Neural cell (in vitro differentiated cells): ENCODE measurements at regions not wholly inside any gene's neighbourhood (a gene's known extent, or its start where the extent isn't known, plus 50 kb on each side); places are given as distances from the start of the nearest gene placed in this dataset.

Experiments
- H2AFZ ChIP-seq: fragments of 200-600, 300-800 bp; sonication (generic), shearing (Covaris generic); 2 replicates; pipeline ENCODE4 v1.6.0; 2014; ENCODE audit warnings: low read depth, mild to moderate bottlenecking, antibody characterized with exemption, low read length, moderate library complexity
- H3F3A ChIP-seq: fragments of 200-600 bp; shearing (Covaris generic); 2 replicates; pipeline ENCODE4 v1.6.1; 2016; ENCODE audit warnings: mild to moderate bottlenecking, moderate library complexity, mixed read lengths, antibody characterized with exemption, low read length; ENCODE audit not compliant: insufficient read depth, poor library complexity, severe bottlenecking
- H3K27ac ChIP-seq: fragments of 200-600, 300-800 bp; sonication (generic), shearing (Covaris generic); 2 replicates; pipeline ENCODE4 v1.5.1; 2014; ENCODE audit warnings: mild to moderate bottlenecking, low read length, moderate library complexity
- H3K27me3 ChIP-seq: fragments of 300-800, 200-600 bp; sonication (generic), shearing (Covaris generic); 2 replicates; pipeline ENCODE4 v1.6.0; 2014; ENCODE audit warnings: mild to moderate bottlenecking, low read depth, low read length, moderate library complexity; ENCODE audit not compliant: insufficient read depth
- H3K36me3 ChIP-seq: fragments of 300-800, 200-600 bp; sonication (generic), shearing (Covaris generic); 2 replicates; pipeline ENCODE4 v1.5.1; 2014; ENCODE audit warnings: mild to moderate bottlenecking, antibody characterized with exemption, low read length, moderate library complexity; ENCODE audit not compliant: insufficient read depth
- H3K4me2 ChIP-seq: fragments of 300-800, 200-600 bp; sonication (generic), shearing (Covaris generic); 2 replicates; pipeline ENCODE4 v1.6.0; 2014; ENCODE audit warnings: mild to moderate bottlenecking, low read length
- H3K4me3 ChIP-seq: fragments of 300-800, 200-600 bp; sonication (generic), shearing (Covaris generic); 2 replicates; pipeline ENCODE4 v1.5.1; 2014; ENCODE audit warnings: mild to moderate bottlenecking, low read length, moderate library complexity
- H3K79me2 ChIP-seq: fragments of 200-600 bp; shearing (Covaris generic); replicated peaks from 2 replicates; pipeline ENCODE4 v1.6.0; 2014; ENCODE audit warnings: mild to moderate bottlenecking, low read length, moderate library complexity; ENCODE audit not compliant: insufficient read depth
- H3K9ac ChIP-seq: fragments of 300-800, 200-600 bp; sonication (generic), shearing (Covaris generic); 2 replicates; pipeline ENCODE4 v1.6.1; 2016; ENCODE audit warnings: mild to moderate bottlenecking, low read length, mixed read lengths
- H3K9me2 ChIP-seq: fragments of 200-600 bp; shearing (Covaris generic); 2 replicates; pipeline ENCODE4 v1.6.1; 2016; ENCODE audit warnings: mild to moderate bottlenecking, low read length, mixed read lengths; ENCODE audit not compliant: insufficient read depth
- H3K9me3 ChIP-seq: fragments of 200-600, 300-800 bp; sonication (generic), shearing (Covaris generic); 2 replicates; pipeline ENCODE4 v1.6.1; 2016; ENCODE audit warnings: mild to moderate bottlenecking, mixed run types, low read length, moderate library complexity, mixed read lengths
- H4K20me1 ChIP-seq: fragments of 200-600 bp; shearing (Covaris generic); 2 replicates; pipeline ENCODE4 v1.6.1; 2016; ENCODE audit warnings: mild to moderate bottlenecking, mixed run types; ENCODE audit not compliant: insufficient read depth
- EP300 ChIP-seq: fragments of 450-650 bp; conservative IDR thresholded peaks from 2 replicates; pipeline ENCODE4 v1.6.1; 2014; ENCODE audit warnings: antibody characterized with exemption, mild to moderate bottlenecking, moderate library complexity; ENCODE audit not compliant: poor library complexity, severe bottlenecking
- EZH2 ChIP-seq: fragments of 200-600, 300-800 bp; shearing (Covaris generic), sonication (generic); IDR thresholded peaks from 2 replicates; pipeline ENCODE4 v1.6.1; 2014; ENCODE audit warnings: antibody characterized with exemption, low read length, borderline replicate concordance, mild to moderate bottlenecking; ENCODE audit not compliant: insufficient read depth, poor library complexity, severe bottlenecking
- MXI1 ChIP-seq: fragments of 450-650 bp; conservative IDR thresholded peaks from 2 replicates; pipeline ENCODE4 v1.6.1; 2014; ENCODE audit warnings: antibody characterized with exemption, mild to moderate bottlenecking; ENCODE audit not compliant: poor library complexity, severe bottlenecking
- POLR2AphosphoS5 ChIP-seq: IDR thresholded peaks from 2 replicates; pipeline ENCODE4 v1.6.1; 2012
- RAD21 ChIP-seq: fragments of 450-650 bp; conservative IDR thresholded peaks from 2 replicates; pipeline ENCODE4 v1.6.1; 2014; ENCODE audit warnings: antibody characterized with exemption, mild to moderate bottlenecking, moderate library complexity
- REST ChIP-seq: IDR thresholded peaks from 2 replicates; pipeline ENCODE4 v1.6.1; 2012; ENCODE audit warnings: borderline replicate concordance
- SMC3 ChIP-seq: fragments of 450-650 bp; conservative IDR thresholded peaks from 2 replicates; pipeline ENCODE4 v1.6.1; 2014; ENCODE audit warnings: antibody characterized with exemption, mild to moderate bottlenecking, moderate library complexity; ENCODE audit not compliant: poor library complexity
- TAF1 ChIP-seq: IDR thresholded peaks from 2 replicates; pipeline ENCODE4 v1.6.1; 2012; ENCODE audit warnings: low read depth
- TF ChIP-seq, protein P1 (sequence below): fragments of 450-650 bp; IDR thresholded peaks from 2 replicates; pipeline ENCODE4 v1.5.1; 2014; ENCODE audit warnings: antibody characterized with exemption, mild to moderate bottlenecking, moderate library complexity; ENCODE audit not compliant: poor library complexity, severe bottlenecking

DNA sequence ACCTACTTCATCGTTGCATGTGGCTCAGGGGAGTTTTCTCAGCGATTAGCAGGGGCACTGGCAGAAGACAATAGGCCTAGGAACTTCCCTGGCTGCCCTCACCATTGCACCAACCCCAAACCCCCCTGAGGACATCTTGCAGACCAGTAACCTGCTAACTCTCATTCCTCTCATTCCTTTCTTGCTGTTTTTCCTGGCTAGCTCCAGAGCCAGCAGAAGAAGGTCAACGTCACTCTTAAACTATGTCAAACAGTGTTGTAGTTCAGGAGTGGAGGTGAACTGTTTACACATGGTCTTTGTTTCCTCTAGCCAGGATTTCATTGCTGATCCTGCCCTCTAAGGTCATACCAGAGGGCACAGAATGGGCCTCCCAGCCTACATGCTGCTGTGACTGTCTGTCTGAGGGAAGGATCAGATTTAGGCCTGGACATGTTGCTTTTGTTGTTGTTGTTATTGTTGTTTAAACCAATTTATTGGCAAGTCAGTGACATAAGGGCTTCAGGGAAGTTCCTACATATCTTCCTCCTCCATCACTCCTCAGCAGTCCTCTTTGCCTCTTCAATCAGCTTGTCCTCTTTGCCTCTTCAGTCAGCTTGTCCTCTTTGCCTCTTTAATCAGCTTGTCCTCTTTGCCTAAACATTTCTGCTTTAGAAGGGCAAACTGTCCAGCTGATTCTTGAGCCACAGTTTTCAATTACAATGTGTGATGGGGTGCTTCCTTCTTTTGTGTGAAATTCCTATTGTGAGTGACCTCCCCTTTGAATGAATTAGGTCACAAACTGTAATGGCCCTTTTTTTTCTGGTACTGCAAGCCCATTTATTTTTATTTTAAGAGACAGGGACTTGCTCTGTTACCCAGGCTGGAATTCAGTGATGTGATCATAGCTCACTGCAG, 471.9 kb upstream of the TNP1 start:
- H4K20me1 ChIP-seq = no peaks in the 10 kb centered on the region
- no peak overlapping the region for H3K4me2 ChIP-seq
- no peaks in the 10 kb centered on the region for H3K36me3 ChIP-seq
- H3F3A ChIP-seq = peaks cover 3% of the 10 kb centered on the region
- H3K9me2 ChIP-seq = no peaks in the 10 kb centered on the region
- TF ChIP-seq, protein P1, sequence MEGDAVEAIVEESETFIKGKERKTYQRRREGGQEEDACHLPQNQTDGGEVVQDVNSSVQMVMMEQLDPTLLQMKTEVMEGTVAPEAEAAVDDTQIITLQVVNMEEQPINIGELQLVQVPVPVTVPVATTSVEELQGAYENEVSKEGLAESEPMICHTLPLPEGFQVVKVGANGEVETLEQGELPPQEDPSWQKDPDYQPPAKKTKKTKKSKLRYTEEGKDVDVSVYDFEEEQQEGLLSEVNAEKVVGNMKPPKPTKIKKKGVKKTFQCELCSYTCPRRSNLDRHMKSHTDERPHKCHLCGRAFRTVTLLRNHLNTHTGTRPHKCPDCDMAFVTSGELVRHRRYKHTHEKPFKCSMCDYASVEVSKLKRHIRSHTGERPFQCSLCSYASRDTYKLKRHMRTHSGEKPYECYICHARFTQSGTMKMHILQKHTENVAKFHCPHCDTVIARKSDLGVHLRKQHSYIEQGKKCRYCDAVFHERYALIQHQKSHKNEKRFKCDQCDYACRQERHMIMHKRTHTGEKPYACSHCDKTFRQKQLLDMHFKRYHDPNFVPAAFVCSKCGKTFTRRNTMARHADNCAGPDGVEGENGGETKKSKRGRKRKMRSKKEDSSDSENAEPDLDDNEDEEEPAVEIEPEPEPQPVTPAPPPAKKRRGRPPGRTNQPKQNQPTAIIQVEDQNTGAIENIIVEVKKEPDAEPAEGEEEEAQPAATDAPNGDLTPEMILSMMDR = no peak
- TF ChIP-seq RAD21 (no peak), MXI1 (no peak), SMC3 (no peak), EP300 (no peak), EZH2 (no peak), POLR2AphosphoS5 (no peak), TAF1 (no peak), REST (no peak)
- no peaks in the 10 kb centered on the region for H3K9me3 ChIP-seq
- no peak overlapping the region for H3K9ac ChIP-seq
- H3K27ac ChIP-seq = no peak overlapping the region
- H3K27me3 ChIP-seq = no peaks in the 10 kb centered on the region
- no peaks in the 10 kb centered on the region for H3K79me2 ChIP-seq
- H3K4me3 ChIP-seq = no peak overlapping the region
- no peak overlapping the region for H2AFZ ChIP-seq

- Histone ChIP-seq H3K79me2 (no peaks in the 10 kb centered on the region), H3K9me2 (no peaks in the 10 kb centered on the region), H3K9me3 (no peaks in the 10 kb centered on the region), H3K27ac (no peak overlapping the region), H3K36me3 (no peaks in the 10 kb centered on the region), H3K27me3 (no peaks in the 10 kb centered on the region), H3F3A (peaks cover 3% of the 10 kb centered on the region), H3K4me2 (no peak overlapping the region), H3K4me3 (no peak overlapping the region), H4K20me1 (no peaks in the 10 kb centered on the region), H2AFZ (no peak overlapping the region), H3K9ac (no peak overlapping the region)
- TF ChIP-seq EP300 (no peak), MXI1 (no peak)
These were observed 470.8 kb upstream of the TNP1 start for GRCh38 chr2:217330647-217331046.
